Right ventricle myocardium inferior (tissue), 1 donor: ENCODE measurements at regions not wholly inside any gene's neighbourhood (a gene's known extent, or its start where the extent isn't known, plus 50 kb on each side); places are given as distances from the start of the nearest gene placed in this dataset.
"Not testable (repeated sequence)": the region's sequence is repeated elsewhere in the genome, so short reads cannot be mapped to it uniquely, and the experiment has no call there.

Experiments used
- ATAC-seq: fragments of 200-7000 bp; cut with Tn5 transposase; one replicate; pipeline ENCODE4 v1.9.1; 2020; ENCODE audit warnings: mild to moderate bottlenecking, moderate library complexity
- DNase-seq: peaks from one replicate; pipeline ENCODE4 v3.0.0; 2021; ENCODE audit errors: missing footprints
- intact Hi-C: fragments of 100-400 bp; cut with DNase I; formaldehyde crosslinking; loops from one replicate; pipeline ENCODE4 v1.11.0; 2022
- donor health status: DM: no; HTN: yes; CAD: no; lungs with severe emphysema.

DNA sequence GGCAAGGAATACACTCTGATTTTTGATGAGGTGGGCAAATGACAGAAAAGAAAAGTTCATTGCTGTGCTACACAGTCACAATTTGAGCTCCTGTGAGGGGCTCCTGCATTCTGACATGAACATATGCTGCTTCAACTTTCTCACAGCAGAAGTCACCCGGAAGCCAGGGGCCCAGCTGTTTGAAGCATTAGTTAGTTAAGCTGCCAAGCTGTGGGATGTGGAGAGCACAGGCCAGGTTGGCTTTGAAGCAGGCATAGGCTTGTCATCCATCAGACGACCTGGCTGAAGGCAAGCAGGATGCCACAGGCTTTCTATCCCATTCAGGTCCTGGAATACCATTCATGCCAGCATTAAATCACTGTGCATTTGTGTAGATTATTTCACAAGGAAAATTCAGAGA lies 63.1 kb downstream of the MTNR1B start:
- intact Hi-C loops, result no loop called here
- DNase-seq (no peak), ATAC-seq (no peak)

DNA sequence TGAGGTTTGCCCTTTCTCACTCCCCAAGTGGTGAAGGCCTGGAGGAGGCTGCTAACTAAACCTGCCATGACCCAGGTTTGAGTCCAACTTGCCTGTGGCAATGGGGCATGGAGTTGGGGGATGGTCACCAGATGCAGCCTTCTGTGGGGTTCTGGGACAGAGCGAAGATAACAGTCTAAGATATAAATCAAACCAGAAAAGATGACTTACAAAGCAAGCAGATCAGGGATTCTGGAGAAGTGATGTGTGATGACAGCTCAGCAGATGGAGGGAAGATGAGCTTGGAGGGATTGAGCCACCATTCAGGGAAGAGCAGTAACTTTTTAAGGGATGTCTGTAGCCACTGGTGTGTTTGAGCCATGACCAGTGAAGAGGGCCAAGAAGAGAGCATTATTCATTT lies 63.6 kb downstream of the MTNR1B start:
- DNase-seq (no peak), ATAC-seq (no peak)
- intact Hi-C loops, result no loop called here

DNA sequence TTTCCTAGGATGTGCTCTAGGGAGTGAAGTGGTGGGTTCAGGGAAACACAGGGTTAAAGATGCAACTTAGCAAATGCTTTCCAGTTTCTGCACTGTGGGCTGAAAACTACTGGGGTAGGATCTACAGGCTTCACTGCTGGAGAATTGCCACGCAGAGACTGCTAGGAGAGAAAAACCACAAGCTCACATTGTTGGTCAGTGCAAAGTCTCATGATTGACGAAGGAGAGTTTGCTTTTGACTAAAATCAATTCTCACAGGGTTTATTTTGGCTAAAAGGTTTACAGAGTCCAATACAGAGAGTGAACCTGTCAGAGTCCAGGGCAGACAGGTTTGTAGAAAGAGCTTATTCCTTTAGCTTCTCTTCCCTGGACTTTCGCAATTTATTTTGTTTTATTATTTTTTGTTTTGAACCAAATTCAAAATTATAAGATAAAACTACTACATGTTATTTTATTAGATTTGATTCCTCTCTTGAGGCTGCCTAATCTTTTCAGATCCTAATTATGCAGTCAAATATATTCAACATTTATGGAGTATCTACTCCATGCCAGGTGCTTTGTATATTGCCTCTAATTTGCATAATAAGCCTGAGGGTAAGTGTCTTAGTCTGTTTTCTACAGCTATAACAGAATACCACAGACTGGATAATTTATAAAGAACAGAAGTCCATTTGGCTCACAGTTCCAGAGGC lies 64.7 kb downstream of the MTNR1B start:
- ATAC-seq, result no peak
- no peak for DNase-seq
- intact Hi-C loops, result no loop called here

DNA sequence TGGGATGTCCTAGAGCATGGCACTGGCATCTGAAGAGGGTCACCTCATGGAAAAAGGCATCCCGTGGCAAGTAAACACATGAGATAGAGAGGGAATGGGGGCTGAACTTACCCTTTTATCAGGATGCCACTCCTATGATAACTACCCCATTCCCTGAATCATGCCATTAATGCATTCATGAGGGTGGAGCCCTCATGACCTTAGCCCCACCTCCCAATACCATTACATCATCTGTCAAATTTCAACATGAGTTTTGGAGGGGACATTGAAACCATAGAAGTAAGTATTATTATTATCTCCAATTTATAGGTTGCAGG lies 65.2 kb downstream of the MTNR1B start:
- DNase-seq (no peak), ATAC-seq (no peak)
- intact Hi-C loops, result no loop called here

DNA sequence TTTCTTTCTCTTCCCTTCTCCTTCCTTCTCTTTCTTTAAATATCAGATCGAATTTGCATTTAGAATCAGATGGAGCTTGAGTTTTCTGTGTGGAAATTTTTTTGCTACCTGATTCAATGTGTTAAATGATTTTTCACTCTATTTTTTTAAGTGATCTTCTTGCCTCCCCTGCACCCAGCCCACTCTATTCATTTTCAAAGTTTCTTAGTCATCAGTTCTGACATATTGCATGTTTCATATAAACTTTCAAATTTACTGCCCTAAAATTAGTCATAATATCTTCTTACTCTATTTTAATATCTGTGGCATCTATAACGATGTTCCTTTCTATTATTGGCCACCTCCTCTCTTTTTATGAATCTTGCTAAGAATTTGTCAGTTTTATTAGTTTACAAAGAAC lies 69.1 kb downstream of the MTNR1B start:
- intact Hi-C loops, result no loop called here
- no peak for ATAC-seq
- DNase-seq, result no peak

DNA sequence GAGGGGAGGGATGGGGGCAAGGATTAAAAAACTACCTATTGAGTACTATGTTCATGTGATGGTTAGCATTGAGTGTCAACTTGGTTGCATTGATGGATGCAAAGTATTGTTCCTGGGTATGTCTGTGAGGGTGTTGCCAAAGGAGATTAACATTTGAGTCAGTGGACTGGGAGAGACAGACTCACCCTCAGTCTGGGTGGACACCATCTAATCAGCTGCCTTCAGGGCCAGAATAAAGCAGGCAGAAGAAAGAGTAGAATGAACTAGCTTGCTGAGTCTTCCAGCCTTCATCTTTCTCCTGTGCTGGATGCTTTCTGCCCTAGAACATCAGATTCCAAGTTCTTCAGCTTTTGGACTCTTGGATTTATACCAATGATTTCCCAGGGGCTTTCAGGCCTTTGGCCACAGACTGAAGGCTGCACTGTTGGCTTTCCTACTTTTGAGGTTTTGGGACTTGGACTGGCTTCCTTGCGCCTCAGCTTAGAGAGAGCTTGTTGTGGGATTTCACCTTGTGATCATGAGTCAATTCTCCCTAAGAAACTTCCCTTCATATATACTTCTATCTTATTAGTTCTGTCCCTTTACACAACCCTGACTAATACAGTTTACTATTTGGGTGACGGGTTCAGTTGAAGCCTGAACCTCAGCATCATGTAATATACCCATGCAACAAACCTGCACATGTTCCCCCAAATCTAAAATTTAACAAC lies 70.2 kb downstream of the MTNR1B start:
- intact Hi-C loops, result no loop called here
- DNase-seq (no peak), ATAC-seq (no peak)

DNA sequence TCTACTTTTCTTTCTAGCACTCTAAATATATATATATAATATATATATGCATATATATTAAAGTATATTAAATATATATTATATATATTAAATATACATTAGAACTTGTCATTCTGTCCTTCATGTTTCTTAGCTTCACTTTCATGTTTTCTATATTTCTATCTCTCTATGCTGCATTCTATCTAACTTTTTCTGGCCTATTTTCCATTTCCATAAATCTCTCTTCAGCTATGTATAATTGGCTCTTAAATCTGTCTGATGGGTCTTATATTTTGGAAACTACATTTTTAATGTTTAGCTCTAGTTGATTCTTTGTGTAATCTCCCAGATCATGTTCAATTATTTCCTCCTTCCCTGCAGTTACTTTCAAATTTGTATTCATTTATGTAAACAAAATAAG lies 72.2 kb downstream of the MTNR1B start:
- intact Hi-C loops, result no loop called here
- ATAC-seq (no peak), DNase-seq (no peak)

DNA sequence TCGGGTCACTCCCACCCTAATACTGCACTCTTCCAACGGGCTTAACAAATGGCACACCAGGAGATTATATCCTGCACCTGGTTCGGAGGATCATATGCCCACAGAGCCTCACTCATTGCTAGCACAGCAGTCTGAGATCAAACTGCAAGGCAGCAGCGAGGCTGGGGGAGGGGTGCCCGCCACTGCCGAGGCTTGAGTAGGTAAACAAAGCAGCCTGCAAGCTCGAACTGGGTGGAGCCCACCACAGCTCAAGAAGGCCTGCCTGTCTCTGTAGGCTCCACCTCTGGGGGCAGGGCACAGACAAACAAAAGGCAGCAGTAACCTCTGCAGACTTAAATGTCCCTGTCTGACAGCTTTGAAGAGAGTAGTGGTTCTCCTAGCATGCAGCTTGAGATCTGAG lies 73.7 kb downstream of the MTNR1B start:
- intact Hi-C loops, ATAC-seq, DNase-seq: not testable (repeated sequence)

DNA sequence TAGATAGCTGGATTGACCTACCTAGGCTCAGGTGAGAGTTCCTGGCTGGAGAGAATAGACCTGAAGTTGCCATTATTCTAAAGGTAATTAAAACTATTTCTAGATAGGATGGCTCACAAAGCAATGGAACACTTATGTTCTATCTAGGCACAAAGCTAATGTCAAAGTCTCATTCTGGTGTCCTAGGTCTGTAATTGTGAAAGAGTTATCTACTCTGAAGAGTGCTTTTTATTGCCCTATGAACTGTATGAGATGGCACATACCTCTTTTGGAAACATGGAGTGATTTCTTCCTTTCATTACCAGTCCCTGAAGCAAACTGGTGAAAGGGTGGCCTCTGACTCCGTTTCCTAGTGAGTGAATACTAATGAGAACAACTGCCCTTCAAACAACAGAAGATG lies 80.3 kb downstream of the MTNR1B start:
- ATAC-seq (no peak), DNase-seq (no peak)
- intact Hi-C loops, result no loop called here

DNA sequence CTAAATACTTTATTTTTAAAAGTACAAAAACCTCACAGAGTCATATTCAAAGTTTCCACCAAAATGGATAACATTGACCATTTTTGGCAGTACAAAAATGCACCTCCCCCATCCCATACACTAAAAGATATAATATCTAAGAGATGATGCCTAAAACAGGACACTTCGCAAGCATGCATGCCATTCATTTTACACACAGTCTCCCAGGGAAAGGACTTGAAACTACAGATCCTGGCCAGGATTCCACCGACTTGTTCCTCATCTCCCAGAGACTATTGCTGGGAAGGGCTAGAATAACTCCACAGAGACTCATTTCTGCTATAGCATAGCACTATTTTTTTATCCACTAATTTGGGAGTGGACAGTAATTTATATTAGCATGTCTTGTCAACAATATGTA lies 81.7 kb downstream of the MTNR1B start:
- intact Hi-C loops, result no loop called here
- ATAC-seq, result no peak

DNA sequence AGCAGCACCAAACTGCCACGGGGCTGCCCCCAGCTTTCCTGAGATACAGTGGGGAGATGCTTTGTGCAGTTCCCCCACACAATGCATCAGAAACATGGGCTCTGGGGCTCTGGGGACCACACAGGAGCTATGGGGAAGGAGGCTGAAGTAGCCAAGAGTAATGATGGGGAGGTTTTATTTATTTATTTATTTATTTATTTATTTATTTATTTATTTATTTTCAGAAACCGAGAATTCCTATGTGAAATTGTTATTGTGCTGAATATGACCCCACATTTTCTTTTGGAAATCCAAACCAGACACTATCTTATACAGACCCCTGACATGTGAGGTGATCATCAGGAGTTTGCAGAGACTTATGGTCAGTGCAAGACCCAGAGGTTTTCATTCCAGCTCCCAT lies 84.4 kb downstream of the MTNR1B start:
- intact Hi-C loops, result no loop called here
- ATAC-seq (no peak), DNase-seq (no peak)

More for the DNA sequence above, 81.7 kb downstream of the MTNR1B start:
- DNase-seq, result no peak

DNA sequence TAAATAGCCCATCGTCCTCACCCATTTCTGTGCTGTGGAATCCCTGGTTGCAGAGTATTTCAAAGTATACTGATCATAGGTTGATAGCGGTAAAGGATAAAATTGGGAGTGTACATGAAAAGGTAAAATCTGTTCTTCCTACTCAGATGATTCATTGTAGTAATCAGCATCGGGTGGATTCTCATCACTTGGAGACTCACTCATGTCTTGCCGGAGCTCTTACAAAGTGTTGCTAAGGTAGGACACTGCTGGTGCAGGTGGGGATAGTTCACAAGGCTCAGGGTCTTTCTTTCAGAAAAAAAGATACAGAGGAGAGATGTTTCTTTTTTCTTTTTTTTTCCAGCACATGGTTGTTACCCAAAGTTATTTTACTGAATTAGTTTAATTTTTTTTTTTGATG lies 84.8 kb downstream of the MTNR1B start:
- intact Hi-C loops, result no loop called here
- DNase-seq, result no peak

DNA sequence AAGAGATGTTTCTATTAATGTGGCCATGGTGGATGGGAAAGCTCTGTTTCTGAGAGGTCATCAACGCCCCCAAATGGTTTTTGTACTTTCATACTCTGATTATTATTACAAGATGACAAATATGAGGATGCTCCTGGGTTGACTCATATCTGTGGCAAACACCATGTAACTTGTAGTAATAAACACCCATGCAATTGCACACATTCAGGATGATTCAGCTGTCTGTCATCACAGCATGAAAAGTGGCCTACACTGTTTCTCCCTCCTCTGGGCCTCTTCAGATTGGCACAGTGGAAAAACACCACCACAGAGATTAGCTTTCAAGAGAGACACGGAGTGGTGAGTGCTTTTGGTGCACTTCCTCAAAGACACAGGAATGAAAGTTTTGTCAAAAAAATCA lies 85.4 kb downstream of the MTNR1B start:
- intact Hi-C loops, result no loop called here
- ATAC-seq, result no peak
- no peak for DNase-seq

More for the DNA sequence above, 84.8 kb downstream of the MTNR1B start:
- ATAC-seq, result no peak

DNA sequence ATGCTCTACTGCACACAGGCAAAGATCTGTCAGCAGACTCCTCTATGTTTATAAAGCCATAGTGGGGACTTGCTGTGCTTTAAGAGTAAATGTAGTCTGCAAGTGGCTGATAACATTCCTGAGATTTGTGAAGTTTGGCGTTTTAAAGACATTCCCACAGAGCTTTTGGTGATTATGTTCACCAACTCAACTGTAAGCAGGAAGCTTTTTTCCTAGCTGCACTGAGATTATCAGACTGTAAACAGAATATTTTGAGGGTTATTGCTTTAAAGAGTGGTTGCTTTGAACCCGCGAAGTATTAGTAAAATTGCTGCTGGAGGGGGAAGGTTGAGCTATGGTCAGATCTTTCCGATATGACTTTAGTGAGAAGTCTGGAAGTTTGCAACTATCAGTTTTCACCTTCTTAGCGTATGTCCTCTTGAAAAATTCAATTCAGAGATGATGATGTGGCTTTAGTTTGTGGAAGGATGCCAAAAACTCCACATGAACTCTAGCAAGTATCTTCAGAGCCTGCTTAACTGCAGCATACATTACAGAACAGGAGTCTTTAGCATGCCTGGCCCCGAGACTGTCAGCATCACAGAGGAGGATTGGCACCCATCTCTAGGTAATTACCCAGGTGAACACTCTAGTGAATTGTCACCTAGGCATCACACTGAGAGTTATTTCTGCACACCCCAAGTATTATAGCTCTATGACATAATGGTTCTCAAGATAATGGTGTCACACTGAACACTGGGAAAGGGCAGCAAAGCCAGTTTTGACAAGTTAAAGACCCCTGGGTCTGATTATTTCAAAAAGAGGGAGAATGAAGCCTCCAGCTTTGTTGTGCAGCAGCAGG lies 89.9 kb downstream of the MTNR1B start:
- intact Hi-C loops, result no loop called here
- ATAC-seq (no peak), DNase-seq (no peak)

DNA sequence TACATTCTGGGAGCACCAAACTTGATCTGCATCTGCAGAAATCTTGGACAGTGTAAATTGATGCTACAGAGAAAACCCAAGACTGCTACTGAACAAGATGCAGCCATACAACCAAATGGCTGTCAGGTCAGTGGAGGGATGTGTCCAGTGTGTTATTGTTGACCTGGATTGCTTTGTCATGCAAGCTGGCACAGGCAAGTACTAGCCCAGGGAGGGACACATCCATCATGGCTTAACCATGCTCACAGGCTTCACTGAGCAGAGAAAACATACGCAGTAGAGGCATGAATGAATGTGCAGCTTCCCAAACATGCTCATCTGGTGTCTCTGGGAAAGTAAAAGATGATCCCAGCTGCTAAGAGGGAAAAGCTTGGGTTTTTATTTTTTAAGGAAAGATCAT lies 93.6 kb downstream of the MTNR1B start:
- intact Hi-C loops, result no loop called here
- DNase-seq (no peak), ATAC-seq (no peak)

DNA sequence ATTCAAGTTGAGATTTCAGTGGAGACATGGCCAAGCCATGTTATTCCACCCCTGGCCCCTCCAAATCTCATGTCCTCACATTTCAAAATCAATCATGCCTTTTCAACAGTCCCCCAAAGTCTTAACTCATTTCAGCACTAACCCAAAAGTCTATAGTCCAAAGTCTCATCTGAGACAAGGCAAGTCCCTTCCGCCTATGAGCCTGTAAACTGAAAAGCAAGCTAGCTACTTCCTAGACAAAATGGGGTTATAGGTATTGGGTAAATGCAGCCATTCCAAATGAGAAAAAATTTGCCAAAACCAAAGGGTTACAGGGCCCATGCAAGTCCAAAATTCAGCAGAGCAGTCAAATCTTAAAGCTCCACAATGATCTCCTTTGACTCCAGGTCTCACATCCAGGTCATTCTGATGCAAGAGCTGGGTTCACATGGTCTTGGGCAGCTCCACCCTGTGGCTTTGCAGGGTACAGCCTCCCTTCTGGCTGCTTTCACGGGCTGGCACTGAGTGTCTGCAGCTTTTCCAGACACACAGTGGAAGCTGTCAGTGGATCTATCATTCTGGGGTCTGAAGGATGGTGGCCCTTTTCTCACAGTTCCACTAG lies 95.7 kb downstream of the MTNR1B start:
- intact Hi-C loops, ATAC-seq, DNase-seq: not testable (repeated sequence)

DNA sequence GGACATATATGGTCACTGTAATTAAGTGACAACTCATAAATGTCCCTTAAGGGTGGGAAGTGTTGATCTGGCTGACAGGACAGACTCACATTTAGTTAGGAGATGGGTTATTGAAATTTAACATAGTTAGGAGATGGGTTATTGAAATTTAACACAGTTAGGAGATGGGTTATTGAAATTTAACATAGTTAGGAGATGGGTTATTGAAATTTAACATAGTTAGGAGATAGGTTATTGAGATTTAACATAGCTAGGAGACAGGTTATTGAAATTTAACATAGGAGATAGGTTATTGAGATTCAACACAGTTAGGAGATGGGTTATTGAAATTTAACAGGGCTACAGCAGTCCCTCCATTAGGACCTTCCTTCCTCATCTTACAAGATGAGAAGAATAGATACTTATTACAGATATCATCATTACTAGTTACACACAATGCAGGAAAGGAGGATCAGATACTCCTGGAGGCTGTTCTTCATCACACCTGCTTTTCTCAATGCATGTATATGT lies 98.5 kb downstream of the MTNR1B start:
- intact Hi-C loops, result no loop called here
- no peak for DNase-seq
- ATAC-seq, result no peak

DNA sequence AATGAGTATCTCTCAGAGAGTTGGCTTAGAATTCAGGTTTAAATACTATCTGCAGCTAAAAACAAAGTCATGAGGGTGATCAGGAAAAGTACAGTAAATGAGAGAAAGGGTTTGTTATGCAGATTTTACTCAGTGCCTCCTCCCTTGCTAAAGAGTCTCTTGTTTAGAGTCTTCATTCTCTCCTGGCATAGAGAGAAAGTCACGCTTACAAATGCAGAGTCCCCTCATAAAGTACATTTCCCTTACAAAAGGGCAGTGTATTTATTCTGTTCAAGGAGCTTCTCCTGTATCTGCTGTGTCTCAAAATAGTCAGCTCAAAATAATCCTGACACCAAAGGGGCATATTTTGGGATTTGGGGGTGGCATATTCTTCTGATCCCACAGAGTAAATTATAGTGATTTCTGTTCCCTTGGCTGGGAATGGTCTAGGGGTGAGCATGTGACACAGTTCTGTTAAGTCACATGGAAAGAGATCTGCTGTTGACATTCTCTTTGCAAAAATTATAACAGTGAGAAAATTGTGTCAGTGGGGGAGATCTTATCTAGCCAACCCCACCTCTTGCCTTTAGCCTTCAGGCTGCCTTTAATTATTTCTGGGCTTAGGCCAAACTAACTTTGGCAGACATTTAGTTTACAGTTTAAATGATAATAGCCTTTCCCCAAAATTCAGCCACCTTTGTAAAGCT lies 102.9 kb downstream of the MTNR1B start:
- no peak for ATAC-seq
- intact Hi-C loops, result no loop called here
- DNase-seq, result no peak

DNA sequence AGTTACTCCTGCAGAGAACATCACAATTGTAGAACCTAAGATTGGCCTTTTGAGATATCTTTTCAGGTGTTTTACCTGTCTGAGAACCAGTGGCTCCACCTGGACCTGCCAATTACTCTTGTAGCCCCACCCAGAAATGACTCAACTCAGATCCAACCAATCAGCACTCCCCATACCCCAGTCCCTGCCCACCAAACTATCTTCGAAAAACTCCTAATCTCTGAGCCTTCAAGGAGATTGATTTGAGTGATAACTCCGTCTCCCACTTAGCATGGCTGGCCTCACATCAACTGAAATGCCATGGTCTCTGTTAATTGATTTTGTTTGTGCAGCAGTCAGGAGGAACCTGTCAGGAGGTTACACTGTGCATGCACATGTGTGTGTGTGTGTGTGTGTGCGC lies 103.6 kb downstream of the MTNR1B start:
- DNase-seq (no peak), ATAC-seq (no peak)
- intact Hi-C loops, result no loop called here
